PFSK-1 (cell line): ENCODE measurements at regions not wholly inside any gene's neighbourhood (a gene's known extent, or its start where the extent isn't known, plus 50 kb on each side); places are given as distances from the start of the nearest gene placed in this dataset.

Experiments
- FOXP2 ChIP-seq: optimal IDR thresholded peaks from 2 replicates; pipeline ENCODE3; 2011; ENCODE audit warnings: borderline replicate concordance, control low read depth, inconsistent platforms; ENCODE audit not compliant: insufficient read depth; ENCODE audit errors: extremely low read length, extremely low read depth
- POLR2AphosphoS5 ChIP-seq: IDR thresholded peaks from 2 replicates; pipeline ENCODE4 v1.6.1; 2012; ENCODE audit warnings: low read depth, mild to moderate bottlenecking, control low read depth, low read length, moderate library complexity
- SIN3A ChIP-seq: IDR thresholded peaks from 2 replicates; pipeline ENCODE4 v1.6.1; 2012; ENCODE audit warnings: mild to moderate bottlenecking, low read length, moderate library complexity, borderline replicate concordance; ENCODE audit not compliant: insufficient read depth
- TAF1 ChIP-seq: IDR thresholded peaks from 2 replicates; pipeline ENCODE4 v1.6.1; 2012; ENCODE audit warnings: low read length, control low read depth, borderline replicate concordance; ENCODE audit not compliant: insufficient read depth
- TF ChIP-seq, protein P1 (sequence below), 2 experiments: IDR thresholded peaks; 2 replicates each; pipeline versions ENCODE4 v1.6.1 to v1.8.0; 2011 to 2012; ENCODE audit warnings: low read depth in 2 of 2, low read length in 2 of 2, control low read depth in 1 of 2, inconsistent platforms in 1 of 2, mild to moderate bottlenecking in 1 of 2, moderate library complexity in 1 of 2; ENCODE audit not compliant: insufficient read depth in 1 of 2

DNA sequence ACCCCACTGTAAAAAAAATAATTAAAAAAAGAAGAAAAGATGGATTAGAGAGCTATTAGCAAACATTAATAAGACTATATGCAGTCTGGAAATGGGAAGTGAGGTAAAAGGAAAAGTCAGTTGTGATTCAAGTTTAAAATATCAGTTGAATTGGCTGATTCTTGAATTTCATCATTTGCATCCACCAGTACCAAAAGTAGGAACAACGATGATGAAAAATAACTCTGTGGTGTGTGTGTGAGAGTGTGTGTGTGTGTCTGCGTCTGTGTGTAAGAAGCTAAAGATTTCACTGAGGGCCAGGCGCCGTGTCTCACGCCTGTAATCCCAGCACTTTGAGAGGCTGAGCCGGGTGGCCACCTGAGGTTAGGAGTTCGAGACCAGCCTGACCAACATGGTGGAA lies 56.0 kb upstream of the SLC4A7 start:
- TF ChIP-seq SIN3A (no peak), POLR2AphosphoS5 (no peak), TAF1 (no peak), FOXP2 (no peak)
- TF ChIP-seq, protein P1, sequence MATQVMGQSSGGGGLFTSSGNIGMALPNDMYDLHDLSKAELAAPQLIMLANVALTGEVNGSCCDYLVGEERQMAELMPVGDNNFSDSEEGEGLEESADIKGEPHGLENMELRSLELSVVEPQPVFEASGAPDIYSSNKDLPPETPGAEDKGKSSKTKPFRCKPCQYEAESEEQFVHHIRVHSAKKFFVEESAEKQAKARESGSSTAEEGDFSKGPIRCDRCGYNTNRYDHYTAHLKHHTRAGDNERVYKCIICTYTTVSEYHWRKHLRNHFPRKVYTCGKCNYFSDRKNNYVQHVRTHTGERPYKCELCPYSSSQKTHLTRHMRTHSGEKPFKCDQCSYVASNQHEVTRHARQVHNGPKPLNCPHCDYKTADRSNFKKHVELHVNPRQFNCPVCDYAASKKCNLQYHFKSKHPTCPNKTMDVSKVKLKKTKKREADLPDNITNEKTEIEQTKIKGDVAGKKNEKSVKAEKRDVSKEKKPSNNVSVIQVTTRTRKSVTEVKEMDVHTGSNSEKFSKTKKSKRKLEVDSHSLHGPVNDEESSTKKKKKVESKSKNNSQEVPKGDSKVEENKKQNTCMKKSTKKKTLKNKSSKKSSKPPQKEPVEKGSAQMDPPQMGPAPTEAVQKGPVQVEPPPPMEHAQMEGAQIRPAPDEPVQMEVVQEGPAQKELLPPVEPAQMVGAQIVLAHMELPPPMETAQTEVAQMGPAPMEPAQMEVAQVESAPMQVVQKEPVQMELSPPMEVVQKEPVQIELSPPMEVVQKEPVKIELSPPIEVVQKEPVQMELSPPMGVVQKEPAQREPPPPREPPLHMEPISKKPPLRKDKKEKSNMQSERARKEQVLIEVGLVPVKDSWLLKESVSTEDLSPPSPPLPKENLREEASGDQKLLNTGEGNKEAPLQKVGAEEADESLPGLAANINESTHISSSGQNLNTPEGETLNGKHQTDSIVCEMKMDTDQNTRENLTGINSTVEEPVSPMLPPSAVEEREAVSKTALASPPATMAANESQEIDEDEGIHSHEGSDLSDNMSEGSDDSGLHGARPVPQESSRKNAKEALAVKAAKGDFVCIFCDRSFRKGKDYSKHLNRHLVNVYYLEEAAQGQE (IDR thresholded peaks at IDR 0.05; ENCODE audit: insufficient read depth in 1 of 2, low read depth in 2 of 2, low read length in 2 of 2) = no peak

DNA sequence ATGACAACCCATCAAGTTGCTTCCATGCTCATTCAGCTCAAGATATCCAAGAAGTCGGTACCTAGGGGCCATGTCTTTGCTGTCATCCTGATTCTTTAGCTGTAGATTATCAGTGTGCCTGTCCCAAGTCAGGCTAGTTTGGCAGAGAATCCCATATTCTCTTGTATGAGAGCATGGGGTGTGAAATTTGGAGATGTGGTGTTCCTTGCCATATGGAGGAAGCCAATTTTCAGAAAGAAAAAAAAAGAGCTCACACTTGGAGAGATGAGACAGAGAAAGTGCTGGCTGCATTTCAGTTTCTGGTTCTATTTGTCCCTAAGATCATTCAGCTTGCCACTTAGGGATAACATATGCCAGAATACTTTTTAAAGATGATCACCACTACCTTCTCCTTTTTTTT lies 52.3 kb upstream of the SLC4A7 start:
- no peak for TF ChIP-seq SIN3A
- TF ChIP-seq FOXP2 = no peak
- TF ChIP-seq, protein P1 (IDR thresholded peaks at IDR 0.05; ENCODE audit: insufficient read depth in 1 of 2, low read depth in 2 of 2, low read length in 2 of 2) = no peak
- no peak for TF ChIP-seq TAF1
- TF ChIP-seq POLR2AphosphoS5 = no peak

DNA sequence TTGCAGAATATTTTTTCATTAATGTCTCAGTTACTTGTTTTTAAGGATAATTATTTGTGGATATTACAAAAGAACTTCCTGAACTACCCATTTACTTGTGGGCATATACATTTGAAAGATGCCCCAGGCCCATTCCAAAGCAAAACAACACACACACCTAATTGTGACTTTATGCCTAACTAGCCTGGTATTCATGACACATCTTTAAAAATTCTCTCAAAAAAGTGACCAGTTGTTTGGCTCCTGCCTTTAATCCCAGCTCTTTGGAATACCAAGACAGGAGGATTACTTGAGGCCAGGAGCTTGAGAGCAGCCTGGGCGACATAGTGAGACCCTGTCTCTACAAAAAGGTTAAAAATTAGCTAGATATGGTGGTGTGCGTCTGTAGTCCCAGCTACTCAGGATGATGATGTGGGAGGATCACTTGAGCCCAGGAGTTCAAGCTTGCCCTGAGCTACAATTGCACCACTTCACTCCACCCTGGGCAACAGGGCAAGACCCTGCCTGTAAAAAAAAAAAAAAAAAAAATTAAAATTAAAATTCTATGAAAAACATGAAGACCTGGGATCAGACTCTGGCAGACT lies 51.7 kb upstream of the SLC4A7 start:
- TF ChIP-seq, protein P1 (IDR thresholded peaks at IDR 0.05; ENCODE audit: insufficient read depth in 1 of 2, low read depth in 2 of 2, low read length in 2 of 2) = no peak
- TF ChIP-seq FOXP2 = no peak
- no peak for TF ChIP-seq POLR2AphosphoS5
- no peak for TF ChIP-seq SIN3A
- TF ChIP-seq TAF1 = no peak

DNA sequence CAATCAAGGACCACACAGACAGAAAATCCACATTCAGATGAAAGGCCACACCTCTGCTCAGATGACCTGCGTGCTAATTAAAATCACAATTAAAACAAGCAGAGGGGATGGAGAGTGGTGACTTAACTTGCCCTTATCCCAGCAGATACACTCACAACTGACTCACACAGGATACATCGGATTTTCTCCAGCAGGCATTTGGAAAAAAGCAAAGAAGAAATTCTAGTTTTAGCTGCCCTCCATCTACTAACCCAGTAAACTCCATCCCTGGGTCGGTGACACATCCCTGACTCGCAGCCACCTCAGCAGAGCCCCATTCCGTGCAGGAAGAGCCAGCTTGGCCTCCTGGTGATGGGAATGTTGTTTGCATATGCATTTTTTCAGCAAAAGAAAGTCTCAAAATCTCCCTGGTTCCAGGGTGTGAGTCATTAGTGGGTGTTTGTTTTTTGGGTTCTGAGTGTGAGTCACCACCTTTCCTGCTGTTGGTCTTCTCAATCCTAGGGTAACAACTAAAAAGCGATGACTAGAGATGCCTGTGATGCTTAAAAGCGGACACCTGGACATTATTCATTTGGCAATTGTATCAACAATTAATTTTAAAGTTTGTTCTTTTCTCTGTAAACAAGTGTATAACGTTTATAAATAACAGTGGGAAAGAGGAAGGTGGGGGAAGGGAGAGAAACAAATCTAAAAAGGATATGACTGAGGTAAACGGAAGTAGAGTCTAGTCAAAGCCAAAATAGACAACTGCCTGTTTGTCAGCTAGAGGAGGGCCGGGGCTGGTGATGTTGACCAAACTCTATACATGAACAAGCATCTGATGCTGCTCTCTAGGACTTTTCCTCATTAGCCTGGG lies 49.8 kb upstream of the SLC4A7 start:
- TF ChIP-seq, protein P1 (IDR thresholded peaks at IDR 0.05; ENCODE audit: insufficient read depth in 1 of 2, low read depth in 2 of 2, low read length in 2 of 2) = no peak
- TF ChIP-seq FOXP2 = peak; percentile 34
- TF ChIP-seq TAF1 = no peak
- TF ChIP-seq SIN3A = no peak
